ENCODE measurements at regions not wholly inside any gene's neighbourhood (a gene's known extent, or its start where the extent isn't known, plus 50 kb on each side); places are given as distances from the start of the nearest gene placed in this dataset.
"Not testable (repeated sequence)": the region's sequence is repeated elsewhere in the genome, so short reads cannot be mapped to it uniquely, and the experiment has no call there.

DNA sequence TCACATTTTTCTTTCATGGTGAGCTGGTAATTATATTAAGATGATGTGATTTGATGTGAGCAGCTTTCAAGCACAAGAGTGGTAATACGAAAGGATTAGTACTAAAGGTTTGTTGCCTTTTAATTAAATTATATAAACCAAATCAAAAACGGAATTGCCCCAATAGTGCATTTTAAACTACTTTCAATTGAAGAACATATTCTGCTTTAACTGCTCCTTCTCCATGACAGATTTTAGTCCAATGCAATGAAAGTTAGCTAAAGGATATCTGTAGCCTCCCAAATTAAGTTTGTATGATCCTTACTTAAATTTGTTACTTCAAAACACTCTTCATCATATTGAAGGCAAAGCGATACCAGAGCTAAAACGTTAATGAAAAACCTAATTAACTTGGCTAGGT lies 447.1 kb upstream of the AMOT start:
- DNase-seq: no peak

DNA sequence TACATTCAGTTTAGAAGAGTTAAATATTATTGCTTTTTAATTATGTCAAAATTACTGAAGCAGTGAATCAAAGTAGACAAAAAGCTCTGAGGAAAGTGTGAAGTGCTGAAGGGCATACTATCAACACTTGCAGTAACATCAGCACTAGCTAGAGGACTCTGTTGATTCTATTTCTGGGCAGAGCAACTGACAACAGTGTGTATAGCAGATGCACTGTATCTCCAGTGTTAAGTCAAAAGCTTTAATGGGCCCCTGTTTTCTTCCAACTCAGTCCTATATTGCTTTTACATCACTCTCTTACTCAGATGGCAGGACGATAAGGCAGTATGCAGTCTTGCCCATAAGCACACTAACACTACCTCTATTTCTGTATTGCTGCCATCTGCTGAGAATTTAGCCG lies 435.2 kb upstream of the AMOT start:
- no peak for DNase-seq

DNA sequence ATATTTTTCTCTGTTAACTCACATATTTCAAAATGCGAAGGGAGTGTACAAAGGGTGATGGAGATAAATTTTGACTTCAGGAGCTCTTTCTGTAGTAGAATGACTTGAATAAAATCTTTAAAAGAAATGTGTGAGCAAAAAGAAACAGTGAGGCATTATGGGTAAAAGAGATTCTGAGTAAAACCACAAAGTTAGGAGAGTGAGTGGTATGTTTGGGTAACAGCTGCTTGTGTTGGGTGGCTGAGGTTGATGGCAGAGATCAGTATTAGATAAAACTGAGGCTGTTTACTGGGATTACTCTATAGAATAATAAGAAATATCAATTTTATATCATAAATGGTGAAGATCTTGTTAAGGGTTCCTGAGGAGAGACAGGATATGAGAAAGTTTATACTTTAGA lies 434.2 kb upstream of the AMOT start:
- DNase-seq: no peak

DNA sequence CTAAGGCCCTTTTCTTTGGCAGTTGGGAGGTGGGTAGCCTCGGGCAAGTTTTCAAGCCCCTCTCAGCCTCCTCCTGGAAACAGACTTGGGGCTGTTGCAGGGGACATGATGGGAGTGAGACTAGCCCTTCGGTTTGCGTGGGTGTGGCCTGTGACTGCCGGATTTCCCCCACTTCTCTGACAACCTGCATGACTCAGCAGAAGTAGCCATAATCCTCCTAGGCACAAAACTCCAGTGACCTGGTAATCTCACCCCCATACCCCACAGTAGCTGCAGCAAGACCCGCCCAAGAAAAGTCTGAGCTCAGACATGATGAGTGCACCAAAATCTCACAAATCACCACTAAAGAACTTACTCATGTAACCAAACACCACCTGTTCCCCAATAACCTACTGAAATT lies 433.7 kb upstream of the AMOT start:
- no peak for DNase-seq

DNA sequence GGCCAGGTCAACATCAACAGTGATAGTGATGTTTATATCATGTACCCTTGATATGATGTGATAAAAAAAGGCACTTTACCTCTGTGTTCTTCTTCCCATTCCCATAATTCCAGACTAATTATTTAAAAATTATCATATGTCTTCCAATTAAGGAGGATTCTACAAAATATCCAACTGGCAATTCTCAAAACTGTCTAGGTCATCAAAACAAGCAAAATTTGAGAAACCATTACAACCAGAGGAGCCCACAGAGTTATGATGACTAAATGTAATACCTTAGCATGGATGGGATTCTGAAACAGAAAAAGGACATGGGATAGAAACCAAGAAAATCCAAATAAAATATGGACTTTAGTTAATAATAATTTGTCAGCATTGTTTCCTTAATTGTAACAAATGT lies 428.6 kb upstream of the AMOT start:
- no peak for DNase-seq

DNA sequence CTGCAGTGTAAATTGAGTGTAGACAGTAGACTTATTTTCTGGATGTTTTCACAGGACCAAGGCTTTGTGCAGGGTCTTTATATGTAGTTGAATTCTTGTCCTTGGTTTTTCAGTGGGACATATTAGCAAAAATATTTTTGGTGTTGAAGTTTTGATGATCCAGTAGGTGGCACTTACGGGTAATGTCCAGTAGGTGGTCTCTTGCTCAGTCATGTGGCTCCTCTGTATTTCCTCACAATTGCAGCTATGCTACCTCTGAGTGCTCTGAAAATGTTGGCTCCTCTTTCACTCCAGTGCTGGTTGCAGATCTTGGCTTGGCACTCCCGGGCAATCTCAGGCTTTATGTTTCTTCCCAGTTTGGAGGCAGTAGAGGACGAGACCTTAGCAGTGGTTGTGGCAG lies 419.8 kb upstream of the AMOT start:
- no peak for DNase-seq

DNA sequence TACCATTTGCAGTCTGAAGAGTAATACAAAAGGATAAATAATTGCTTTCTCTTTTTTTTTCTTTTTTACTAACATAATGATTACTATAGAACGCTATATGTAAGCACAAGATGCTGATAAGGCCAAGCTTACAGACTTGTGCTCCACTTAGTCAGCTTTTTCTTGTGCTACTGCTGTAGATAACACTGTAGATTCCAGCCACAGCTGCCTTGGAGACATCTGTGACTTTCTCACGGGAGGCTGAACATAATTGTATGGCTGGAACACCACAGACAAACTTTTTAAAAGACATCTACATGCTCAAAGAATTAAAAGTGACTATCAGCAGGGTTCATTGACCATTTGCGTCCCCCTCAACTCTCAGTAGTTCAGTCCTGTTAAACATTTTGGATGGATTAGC lies 381.7 kb upstream of the AMOT start:
- DNase-seq: no peak

DNA sequence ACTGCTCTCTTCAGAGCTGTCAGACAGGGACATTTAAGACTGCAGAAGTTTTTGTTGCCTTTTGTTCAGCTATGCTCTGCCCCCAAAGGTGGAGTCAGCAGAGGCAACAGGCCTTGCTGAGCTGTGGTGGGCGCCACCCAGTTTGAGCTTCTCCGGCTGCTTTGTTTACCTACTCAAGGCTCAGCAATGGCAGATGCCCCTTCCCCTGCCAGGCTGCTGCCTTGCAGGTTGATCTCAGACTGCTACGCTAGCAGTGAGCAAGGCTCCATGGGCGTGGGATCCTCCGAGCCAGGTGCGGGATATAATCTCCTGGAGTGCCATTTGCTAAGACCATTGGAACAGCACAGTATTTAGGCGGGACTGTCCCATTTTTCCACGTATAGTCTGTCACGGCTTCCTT lies 371.4 kb upstream of the AMOT start:
- no peak for DNase-seq

DNA sequence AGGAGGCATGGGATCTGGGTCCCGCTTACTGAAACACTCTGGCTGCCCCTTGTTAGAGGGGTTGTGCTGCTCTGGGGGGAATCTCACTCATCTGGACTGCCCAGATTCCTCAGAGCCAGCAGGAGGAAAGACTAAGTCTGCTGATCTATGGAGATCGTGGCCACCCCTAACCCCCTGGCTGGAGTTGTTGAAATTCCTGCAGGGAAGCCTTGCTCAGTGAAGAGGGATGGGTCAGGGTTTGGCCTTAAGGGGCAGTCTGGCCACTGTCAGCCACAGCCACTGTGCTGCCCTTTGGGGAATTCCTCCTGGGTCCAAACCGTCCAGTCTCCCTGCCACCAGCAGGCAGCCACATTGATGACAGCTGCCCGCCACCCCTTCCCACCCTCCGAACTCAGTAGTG lies 362.0 kb upstream of the AMOT start:
- no peak for DNase-seq

DNA sequence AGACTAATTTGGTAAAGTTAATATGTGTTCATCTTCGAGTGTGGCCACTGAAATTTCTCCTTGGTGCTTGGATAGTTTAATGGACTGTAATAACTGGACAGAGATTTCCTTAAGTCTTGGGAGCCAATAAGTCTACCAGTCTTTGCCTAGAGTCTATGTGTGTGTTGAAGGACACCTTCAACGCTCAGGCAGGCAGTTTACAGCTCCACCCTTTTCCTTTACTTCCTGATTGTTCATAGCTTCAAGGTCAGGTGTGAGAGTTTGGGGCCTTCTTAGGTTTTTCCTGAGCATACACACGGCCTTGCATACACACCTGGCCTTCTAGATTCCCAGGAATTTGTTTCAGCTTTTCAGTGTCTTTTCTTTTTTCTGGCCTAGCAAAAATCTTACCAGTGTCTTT lies 355.3 kb upstream of the AMOT start:
- DNase-seq: no peak

DNA sequence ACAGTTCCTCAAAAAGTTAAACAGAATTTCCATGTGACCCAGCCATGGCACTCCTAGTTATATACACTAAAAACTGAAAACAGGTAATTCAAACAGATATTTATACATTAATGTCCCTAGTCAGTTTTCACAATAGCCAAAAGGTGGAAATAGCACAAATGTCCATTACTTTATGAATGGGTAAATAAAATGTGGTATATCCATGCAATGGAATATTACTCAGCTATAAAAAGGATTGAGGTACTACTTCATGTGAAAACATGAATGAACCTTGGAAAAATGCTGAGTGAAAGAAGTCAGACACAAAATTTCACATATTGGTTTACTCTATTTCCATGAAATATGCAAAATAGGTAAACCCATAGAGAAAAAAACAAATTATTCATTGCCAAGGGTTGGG lies 351.8 kb upstream of the AMOT start:
- DNase-seq: no peak

DNA sequence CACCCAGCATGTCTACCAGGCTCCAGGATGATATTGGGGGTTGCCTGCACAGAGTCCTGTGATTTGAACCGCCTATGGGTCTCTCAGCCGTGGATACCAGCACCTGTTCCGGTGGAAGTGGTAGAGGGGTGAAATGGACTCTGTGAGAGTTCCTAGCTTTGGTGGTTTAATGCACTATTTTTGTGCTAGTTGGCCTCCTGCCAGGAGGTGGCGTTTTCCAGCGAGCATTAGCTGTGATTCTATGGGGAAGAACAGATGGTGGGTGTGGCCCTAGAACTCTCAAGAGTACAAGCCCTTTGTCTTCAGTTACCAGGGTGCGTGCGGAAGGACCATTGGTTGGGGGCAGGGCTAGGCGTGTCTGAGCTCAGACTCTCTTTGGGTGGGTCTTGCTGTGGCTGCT lies 316.9 kb upstream of the AMOT start:
- DNase-seq: no peak

DNA sequence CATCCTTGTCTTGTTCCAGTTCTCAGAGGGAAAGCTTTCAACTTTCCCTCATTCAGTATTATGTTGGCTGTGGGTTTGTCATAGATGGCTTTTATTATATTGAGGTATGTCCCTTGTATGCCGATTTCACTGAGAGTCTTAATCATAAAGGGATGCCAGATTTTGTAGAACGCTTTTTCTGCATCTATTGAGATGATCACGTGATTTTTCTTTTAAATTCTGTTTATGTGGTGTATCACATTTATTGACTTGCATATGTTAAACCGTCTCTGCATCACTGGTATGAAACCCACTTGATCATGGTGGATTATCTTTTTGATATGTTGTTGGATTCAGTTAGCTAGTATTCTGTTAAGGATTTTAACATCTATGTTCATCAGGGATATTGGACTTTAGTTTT lies 313.7 kb upstream of the AMOT start:
- DNase-seq: not testable (repeated sequence)

DNA sequence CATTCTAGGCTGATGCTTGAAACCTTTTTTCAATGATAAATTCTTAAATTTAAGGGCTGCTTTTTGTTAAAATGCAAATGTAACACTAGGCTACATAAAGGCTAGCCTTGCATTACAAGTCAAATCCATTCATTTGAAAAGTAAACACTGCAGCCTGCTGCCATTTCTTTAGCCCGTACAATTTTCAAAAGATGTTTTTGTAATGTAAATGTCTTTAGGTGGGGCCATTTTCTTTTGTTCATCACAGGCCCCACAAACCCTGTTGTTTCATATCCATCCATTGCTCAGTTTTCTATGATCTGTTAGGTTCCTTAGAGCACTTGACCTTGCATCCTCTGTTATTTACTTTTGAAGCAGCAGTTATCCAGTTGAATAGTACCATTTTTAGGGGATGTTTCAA lies 296.2 kb upstream of the AMOT start:
- no peak for DNase-seq

DNA sequence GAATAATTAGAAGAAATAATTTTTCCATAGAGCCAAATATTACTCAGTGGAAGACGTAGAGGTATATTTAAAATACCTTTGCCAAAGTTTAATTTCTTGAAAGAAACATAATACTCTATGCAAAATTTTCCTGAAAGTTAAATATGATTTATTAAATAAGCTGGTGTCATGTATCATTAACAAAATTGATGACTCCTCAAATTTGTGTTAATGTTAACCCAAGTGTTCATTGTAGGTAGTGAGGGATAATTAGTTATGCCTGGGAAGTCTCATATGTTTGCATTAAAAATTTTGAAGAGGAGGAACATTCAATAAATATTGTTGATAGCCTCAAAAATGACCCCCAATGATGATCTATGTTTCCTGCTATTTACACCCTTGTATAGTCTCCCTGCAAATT lies 292.7 kb upstream of the AMOT start:
- no peak for DNase-seq

DNA sequence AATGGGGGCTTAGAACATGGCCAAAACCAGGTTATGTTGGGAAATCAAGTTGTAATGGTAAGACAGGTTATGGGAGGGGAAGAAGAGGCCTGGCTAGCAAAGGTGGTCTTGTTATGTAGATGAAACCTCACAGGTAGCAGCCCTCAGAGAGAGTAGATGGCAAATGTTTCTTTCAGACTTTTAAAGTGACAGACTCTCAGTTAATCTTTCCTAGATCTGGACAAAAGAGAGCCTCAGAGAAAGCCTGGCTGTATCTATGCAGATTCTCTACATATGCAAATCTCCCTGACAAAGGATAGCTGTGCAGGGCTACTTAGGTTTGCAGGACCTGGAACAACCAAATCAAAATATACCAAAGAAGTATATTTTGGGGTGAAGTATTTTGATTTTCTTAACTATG lies 284.1 kb upstream of the AMOT start:
- DNase-seq: no peak

DNA sequence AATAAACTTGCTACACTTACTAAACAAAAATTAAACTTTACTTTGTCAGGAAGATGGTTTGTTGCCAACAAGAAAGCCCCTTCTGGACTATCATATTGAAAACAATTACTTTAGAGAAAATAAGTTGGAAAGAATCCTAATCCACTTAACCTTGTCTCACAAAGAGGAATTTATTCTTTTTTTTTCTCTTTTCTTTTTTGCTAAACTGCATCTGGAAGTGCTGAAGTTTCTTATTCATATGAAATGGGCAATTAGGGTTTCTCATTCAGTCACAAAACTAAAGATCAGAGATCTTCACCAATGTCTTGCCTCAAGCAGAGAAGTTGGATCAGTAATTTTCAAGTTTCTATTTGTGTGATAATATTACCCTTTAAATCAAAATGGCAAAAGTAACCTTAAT lies 234.9 kb upstream of the AMOT start:
- no peak for DNase-seq

DNA sequence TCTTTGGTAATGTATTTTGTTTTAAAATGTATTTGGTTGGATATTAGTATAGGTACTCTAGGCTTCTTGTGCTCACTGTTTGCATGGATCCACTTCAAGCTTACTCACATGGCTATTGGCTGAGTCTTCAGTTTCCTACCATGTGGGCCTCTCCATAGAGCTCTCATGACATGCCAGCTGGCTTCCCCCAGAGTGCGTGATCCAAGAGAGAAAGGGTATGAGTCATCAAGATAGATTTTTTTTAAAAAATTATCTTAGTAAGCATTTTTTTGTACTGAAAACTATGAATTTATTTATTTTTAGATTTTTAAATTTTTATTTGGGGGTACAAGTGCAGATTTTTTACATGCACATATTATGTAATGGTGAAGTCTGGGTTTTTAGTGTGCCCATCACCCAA lies 219.1 kb upstream of the AMOT start:
- no peak for DNase-seq

DNA sequence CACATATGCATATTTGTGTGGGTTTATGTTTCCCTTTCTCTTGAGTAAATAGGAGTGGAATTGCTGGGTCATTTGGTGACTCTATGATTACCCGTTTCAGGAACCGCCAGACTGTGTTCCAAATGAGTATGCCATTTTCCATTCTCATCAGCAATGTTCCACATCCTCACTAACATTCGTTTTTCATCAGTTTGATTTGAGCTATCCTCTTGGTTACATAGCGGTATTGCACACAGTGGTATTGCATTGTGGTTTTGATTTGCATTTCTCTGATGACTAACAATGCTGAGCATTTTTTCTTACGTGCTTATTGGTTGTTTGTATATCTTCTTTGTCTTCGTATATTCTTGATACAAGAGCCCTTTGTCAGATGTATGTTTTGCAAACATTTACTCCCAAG lies 218.0 kb upstream of the AMOT start:
- no peak for DNase-seq

DNA sequence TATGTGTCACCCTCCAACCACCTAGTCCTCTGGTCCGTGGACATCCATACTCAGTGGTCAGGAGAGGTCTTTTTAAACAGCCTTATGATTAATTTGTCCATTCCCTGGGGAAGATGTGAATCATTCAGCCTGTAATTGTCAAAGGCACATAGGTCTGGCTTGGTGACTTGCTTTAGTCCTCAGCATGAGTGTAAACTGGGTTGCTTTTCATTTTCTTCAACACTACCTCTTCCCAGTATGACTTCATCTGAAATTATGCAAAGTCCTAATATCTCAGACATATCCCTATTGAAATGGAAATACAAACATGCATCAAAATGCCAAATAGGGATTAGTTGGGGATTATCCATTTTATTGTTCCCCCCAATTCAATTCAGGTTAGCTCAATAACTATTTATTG lies 208.3 kb upstream of the AMOT start:
- no peak for DNase-seq

DNA sequence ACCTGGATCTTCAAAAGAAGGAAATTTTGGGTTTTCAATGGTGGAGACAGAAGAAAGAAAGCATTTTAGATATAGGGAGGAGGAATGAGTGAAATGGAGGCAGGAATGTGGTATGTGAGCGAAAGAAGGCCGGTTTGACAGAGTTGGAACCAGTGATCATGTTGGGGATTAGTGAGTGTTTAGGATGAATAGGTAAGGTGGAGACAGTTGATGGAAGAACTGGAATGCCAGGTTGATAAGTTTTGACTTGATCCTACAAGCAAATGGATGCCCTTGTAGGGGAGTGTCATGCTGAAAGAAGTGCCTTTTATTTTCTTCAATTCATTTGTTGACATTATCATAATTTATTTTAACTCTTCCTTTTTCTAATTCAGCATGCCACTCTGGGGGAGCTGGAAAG lies 207.8 kb upstream of the AMOT start:
- DNase-seq: no peak

DNA sequence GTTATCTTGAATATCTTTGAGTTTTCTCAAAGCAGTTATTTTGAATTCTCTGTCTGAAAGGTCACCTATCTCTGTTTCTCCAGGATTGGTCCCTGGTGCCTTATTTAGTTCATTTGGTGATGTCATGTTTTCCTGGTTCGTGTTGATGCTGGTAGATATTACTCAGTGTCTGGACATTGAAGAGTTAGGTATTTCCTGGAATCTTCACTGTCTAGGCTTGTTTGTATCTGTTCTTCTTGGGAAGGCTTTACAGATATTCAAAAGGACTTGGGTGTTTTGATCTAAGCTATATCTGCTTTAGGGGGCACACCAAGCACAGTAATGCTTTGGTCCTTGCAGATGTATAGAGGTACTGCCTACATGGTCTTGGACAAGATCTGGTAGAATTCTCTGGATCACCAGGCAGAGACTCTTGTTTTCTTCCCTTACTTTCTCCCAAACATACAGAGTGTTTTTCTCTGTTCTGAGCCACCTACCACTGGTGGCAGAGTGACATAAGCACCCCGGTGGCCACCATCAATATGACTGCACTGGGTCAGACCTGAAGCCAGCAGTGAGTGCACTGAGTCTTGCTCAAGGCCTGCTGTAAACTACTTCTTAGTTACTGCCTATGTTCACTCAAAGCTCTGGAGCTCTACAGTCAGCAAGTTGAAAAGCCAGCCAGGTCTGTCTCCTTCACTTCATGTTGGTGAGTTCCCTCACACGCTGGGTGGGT lies 193.5 kb upstream of the AMOT start:
- DNase-seq: no peak

DNA sequence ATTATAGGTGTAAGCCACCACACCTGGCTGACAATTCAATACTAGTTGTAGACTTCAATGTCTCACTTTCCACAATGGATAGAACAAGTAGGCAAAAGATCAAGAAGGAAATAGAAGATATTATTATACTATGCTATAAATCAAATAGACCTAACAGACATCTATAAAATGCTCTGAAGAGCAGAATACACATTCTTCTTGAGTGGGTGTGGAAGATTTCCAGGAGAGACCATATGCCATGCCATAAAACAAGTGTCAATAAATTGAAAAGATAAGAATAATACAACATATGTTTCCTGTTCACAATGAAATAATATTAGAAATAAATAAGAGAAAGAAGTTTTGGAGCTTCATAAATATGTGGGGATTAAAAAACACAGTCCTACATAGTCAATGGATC lies 179.3 kb upstream of the AMOT start:
- no peak for DNase-seq

DNA sequence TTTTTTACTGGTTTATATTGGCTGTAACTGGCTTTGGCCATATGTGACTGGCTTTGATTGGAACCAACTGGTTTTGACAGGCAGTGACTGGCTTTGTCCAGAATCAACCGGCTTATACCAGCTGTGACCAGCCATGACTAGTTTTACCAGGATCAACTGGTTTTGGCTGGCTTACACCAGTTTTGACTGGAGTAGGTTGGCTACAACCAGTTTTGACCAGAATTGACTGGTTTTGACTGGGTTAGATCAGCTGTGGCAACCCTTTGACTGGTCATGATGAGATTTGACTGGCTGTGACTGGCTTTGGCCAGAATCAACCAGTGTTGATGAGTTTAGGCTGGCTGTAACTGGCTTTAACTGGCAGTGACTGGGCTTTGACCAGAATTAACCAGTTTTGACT lies 169.2 kb upstream of the AMOT start:
- DNase-seq: no peak

DNA sequence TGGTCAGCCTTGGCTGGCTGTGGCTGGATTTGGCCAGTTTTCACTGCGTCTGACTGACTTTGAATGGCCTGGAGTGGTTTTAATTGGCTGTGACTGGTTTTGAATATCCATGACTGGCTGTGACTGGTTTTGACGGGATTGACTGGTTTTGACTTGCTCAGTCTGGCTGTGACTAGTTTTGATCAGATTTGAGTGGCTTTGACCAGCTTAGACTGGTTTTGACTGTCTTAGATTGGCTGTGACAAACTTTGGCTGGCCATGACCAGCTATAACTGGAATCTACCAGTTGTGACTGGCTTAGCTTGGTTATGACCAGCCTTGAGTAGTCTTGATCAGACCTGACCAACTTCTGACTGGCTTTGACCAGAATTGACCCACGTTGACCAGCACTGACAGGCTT lies 168.4 kb upstream of the AMOT start:
- no peak for DNase-seq

DNA sequence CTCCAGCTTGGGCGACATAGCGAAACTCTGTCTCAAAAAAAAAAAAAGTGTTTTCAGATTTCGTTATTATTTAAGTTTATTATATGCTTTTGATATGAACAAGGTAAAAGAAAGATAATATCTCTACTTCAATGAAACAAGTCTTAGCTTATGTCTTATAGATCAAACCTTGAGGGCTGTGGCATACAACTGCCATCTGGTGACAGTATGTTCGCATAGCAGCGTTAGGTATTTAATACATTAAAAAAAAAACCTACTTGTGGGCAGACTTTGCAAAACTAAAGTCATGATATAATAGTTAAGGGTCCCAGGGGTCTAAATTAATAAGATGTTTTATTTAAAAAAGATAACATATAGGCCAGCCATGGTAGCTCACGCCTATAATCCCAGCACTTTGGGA lies 161.2 kb upstream of the AMOT start:
- no peak for DNase-seq
